Fibroblast of lung (primary cell): ENCODE measurements at regions not wholly inside any gene's neighbourhood (a gene's known extent, or its start where the extent isn't known, plus 50 kb on each side); places are given as distances from the start of the nearest gene placed in this dataset.

Source experiments
- DNase-seq, 2 donors: peaks; one replicate each; pipeline versions ENCODE4 v3.0.0 to v3.0.0-alpha.2; 2010; ENCODE audit warnings: low read depth in 2 of 2
- H2AFZ ChIP-seq: 2 replicates; pipeline ENCODE4 v1.5.1; 2012; ENCODE audit warnings: low read length, control low read depth, inconsistent platforms
- H3K27ac ChIP-seq: 2 replicates; pipeline ENCODE4 v1.5.1; 2011; ENCODE audit warnings: low read length, control low read depth; ENCODE audit not compliant: insufficient read depth
- H3K27me3 ChIP-seq: 2 replicates; pipeline ENCODE4 v1.5.1; 2011; ENCODE audit warnings: mild to moderate bottlenecking, low read length; ENCODE audit not compliant: control insufficient read depth, insufficient read depth
- H3K36me3 ChIP-seq: 2 replicates; pipeline ENCODE4 v1.5.1; 2011; ENCODE audit warnings: low read length; ENCODE audit not compliant: control insufficient read depth, insufficient read depth
- H3K4me1 ChIP-seq: 2 replicates; pipeline ENCODE4 v1.5.1; 2011; ENCODE audit warnings: low read length; ENCODE audit not compliant: control insufficient read depth, insufficient read depth; ENCODE audit errors: extremely low read depth
- H3K4me2 ChIP-seq: 2 replicates; pipeline ENCODE4 v1.5.1; 2011; ENCODE audit warnings: low read length, control low read depth; ENCODE audit not compliant: insufficient read depth; ENCODE audit errors: extremely low read depth
- H3K4me3 ChIP-seq, 4 experiments: fragments of 200-600 bp in 1 of 4; sonication (generic) in 1 of 4; replicated peaks in 1 of 4; 2 replicates each; pipeline ENCODE4 v1.5.1; 2011 to 2016; ENCODE audit warnings: low read length in 4 of 4, low read depth in 3 of 4, mild to moderate bottlenecking in 3 of 4, control low read depth in 2 of 4, inconsistent platforms in 1 of 4, mixed read lengths in 1 of 4; ENCODE audit not compliant: insufficient read depth in 1 of 4; ENCODE audit errors: control extremely low read depth in 1 of 4
- H3K79me2 ChIP-seq: 2 replicates; pipeline ENCODE4 v1.5.1; 2012; ENCODE audit warnings: mild to moderate bottlenecking, low read length, inconsistent platforms; ENCODE audit not compliant: control insufficient read depth, insufficient read depth
- H3K9ac ChIP-seq: 2 replicates; pipeline ENCODE4 v1.5.1; 2011; ENCODE audit warnings: mild to moderate bottlenecking, low read length, control low read depth; ENCODE audit not compliant: insufficient read depth
- H3K9me3 ChIP-seq: 2 replicates; pipeline ENCODE4 v1.5.1; 2012; ENCODE audit warnings: low read depth, low read length; ENCODE audit not compliant: control insufficient read depth, insufficient read depth
- H4K20me1 ChIP-seq: 2 replicates; pipeline ENCODE4 v1.5.1; 2011; ENCODE audit warnings: low read length; ENCODE audit not compliant: control insufficient read depth, insufficient read depth; ENCODE audit errors: extremely low read depth
- CTCF ChIP-seq, 2 donors: IDR thresholded peaks in 1 of 2; conservative IDR thresholded peaks in 1 of 2; 1 replicate in 1 of 2; 2 replicates in 1 of 2; pipeline ENCODE4 v1.5.1; 2011 to 2012; ENCODE audit warnings: low read length in 2 of 2, control low read depth in 1 of 2, inconsistent platforms in 1 of 2, low read depth in 1 of 2, mild to moderate bottlenecking in 1 of 2
- EZH2 ChIP-seq: IDR thresholded peaks from 2 replicates; pipeline ENCODE4 v1.5.1; 2012; ENCODE audit warnings: low read length, control low read depth, mild to moderate bottlenecking; ENCODE audit errors: missing control alignments

DNA sequence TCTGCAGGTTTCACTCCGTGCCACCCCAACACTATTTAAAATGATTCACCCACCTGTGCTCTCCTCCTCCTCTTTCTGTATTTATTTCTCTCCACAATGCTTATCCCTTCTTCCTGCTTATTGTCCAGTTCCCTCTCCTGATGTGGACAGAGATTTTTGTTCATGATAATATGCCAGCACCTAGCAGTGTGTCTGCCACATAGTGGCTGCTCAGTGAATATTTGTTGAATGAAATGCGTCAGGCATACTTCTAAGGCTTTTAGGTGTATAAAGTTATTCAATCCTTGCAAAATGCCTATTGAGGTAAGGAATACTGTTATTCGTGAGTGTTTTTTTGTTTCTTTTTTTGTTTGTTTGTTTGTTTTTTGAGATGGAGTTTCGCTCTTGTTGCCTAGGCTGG is 67.5 kb upstream of the MME start:
- Histone ChIP-seq H4K20me1 (no peaks in the 10 kb centered on the region), H3K79me2 (no peaks in the 10 kb centered on the region), H3K27ac (no peak overlapping the region), H3K4me2 (no peak overlapping the region), H3K36me3 (no peaks in the 10 kb centered on the region), H3K9ac (no peak overlapping the region), H3K4me1 (no peaks in the 10 kb centered on the region), H2AFZ (no peak overlapping the region), H3K4me3 (no peak overlapping the region), H3K9me3 (no peaks in the 10 kb centered on the region), H3K27me3 (no peaks in the 10 kb centered on the region)
- TF ChIP-seq EZH2 = no peak
- no peak for TF ChIP-seq CTCF (conservative IDR thresholded peaks at IDR 0.05 in 1 of 2, IDR thresholded peaks at IDR 0.05 in 1 of 2; ENCODE audit: low read depth in 1 of 2, low read length in 2 of 2)
- DNase-seq = no peak

DNA sequence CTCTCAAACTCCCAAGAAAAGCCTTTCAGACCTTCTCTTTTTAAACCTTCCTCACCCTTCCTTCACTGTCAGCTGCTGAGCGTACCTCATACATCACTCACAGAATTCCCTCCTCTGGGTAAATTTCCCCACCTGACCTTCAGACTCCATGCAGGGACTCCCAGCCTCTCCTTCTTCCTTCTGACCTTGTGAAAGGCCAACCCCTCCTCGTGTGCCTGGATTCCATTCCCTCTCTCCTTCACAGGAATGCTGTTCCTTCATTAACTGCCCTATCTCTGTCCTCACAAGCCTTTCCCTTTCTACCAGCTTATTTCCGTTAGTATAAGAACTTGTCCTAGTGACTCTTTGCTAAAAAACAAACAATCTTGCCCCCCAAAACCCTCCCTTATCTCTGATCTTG is 69.7 kb upstream of the MME start:
- no peaks in the 10 kb centered on the region for H3K4me1 ChIP-seq
- no peak overlapping the region for H3K4me3 ChIP-seq
- H3K27me3 ChIP-seq = no peaks in the 10 kb centered on the region
- no peak overlapping the region for H3K27ac ChIP-seq
- no peaks in the 10 kb centered on the region for H4K20me1 ChIP-seq
- TF ChIP-seq CTCF (conservative IDR thresholded peaks at IDR 0.05 in 1 of 2, IDR thresholded peaks at IDR 0.05 in 1 of 2; ENCODE audit: low read depth in 1 of 2, low read length in 2 of 2) (no peak), EZH2 (no peak)
- H3K79me2 ChIP-seq = no peaks in the 10 kb centered on the region
- no peak overlapping the region for H3K9ac ChIP-seq
- no peaks in the 10 kb centered on the region for H3K9me3 ChIP-seq
- no peaks in the 10 kb centered on the region for H3K36me3 ChIP-seq
- DNase-seq = no peak
- no peak overlapping the region for H3K4me2 ChIP-seq
- no peak overlapping the region for H2AFZ ChIP-seq

DNA sequence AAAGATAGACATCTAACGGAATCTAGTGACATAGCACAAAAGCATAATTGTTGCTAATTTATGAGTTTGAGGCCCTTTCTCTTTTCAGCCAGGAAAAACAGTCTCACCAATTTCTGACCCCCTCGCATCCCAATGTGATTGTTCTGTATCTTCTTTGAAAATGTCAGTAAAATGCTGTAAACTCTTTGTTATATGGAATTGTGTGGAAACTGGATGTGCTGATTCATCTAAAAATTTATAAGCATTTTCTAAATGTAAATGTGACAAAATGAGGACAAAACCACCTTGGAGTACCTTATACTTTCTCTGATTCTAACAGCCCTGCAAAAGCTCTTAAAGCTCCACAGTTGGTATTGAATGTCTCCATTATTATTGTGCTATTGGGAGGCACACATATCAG is 70.9 kb upstream of the MME start:
- Histone ChIP-seq H3K4me1 (no peaks in the 10 kb centered on the region), H3K27me3 (no peaks in the 10 kb centered on the region), H3K9me3 (no peaks in the 10 kb centered on the region), H2AFZ (no peak overlapping the region), H3K27ac (no peak overlapping the region), H4K20me1 (no peaks in the 10 kb centered on the region), H3K4me2 (no peak overlapping the region), H3K79me2 (no peaks in the 10 kb centered on the region), H3K9ac (no peak overlapping the region), H3K4me3 (no peak overlapping the region), H3K36me3 (no peaks in the 10 kb centered on the region)
- no peak for TF ChIP-seq CTCF (conservative IDR thresholded peaks at IDR 0.05 in 1 of 2, IDR thresholded peaks at IDR 0.05 in 1 of 2; ENCODE audit: low read depth in 1 of 2, low read length in 2 of 2)
- no peak for TF ChIP-seq EZH2
- no peak for DNase-seq
